ENCODE measurements at regions not wholly inside any gene's neighbourhood (a gene's known extent, or its start where the extent isn't known, plus 50 kb on each side); places are given as distances from the start of the nearest gene placed in this dataset.
"Not testable (repeated sequence)": the region's sequence is repeated elsewhere in the genome, so short reads cannot be mapped to it uniquely, and the experiment has no call there.

GRCh38 chr7:81187753-81188152, 268.9 kb upstream of the SEMA3C start:
- no peak for DNase-seq

DNA sequence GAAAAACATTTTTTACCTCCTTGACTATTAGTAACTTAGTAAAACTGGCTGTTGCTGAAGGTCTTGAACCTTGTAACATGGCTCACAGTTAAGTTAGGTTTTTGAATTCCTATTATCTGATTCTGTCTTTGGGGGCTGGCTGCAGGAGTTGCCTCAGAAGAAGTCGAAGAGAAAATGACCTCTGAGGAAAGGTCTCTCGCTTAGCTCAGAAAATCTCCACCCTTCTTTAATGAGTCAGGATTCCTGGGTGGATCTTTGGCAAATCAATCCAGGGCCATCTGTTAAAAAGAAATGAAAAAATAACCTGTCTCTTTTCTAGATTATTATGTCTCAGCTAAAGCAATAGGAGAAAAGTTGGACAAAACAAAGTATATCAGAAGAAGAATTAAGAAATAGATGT, 267.8 kb upstream of the SEMA3C start:
- DNase-seq = no peak

DNA sequence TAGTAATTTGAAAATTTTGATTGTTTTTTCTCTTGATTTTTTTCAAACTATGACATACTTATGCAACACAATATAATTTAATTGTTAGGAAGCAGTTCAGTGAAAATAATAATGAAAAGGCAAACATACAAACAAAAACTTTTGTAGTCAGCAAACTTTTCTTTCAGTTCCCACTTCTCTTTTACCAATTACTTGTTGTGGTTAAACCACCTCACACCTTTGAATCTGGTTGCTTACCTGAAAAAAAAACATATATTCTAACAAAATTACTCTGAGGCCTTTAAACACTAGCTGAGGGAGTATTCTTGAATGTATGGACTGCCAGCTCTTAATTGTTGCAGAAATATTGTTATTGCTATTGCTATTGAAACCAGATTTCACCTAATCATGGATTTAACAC, 266.2 kb upstream of the SEMA3C start:
- DNase-seq = no peak

DNA sequence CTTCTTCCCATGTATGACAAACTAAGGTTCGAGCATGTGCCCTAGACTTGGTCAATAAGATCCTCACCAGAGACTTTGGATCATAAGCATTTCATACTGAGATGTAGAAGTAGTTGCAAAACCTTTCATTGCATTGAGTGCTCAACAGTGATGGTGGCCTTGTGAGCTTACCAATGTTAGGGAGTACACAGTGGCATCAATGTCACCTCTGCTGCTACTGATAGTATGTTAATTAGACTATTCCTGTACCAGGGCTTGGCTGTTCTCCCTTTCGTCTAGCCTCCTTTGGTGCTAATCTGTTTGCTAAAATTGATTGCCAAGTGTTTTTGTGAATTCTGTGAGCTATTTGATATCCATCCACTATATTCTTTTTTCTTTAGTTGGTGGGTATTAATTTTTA, 264.5 kb upstream of the SEMA3C start:
- DNase-seq = no peak

- not testable (repeated sequence) for DNase-seq
These were observed 263.2 kb upstream of the SEMA3C start for GRCh38 chr7:81182056-81182455.

DNA sequence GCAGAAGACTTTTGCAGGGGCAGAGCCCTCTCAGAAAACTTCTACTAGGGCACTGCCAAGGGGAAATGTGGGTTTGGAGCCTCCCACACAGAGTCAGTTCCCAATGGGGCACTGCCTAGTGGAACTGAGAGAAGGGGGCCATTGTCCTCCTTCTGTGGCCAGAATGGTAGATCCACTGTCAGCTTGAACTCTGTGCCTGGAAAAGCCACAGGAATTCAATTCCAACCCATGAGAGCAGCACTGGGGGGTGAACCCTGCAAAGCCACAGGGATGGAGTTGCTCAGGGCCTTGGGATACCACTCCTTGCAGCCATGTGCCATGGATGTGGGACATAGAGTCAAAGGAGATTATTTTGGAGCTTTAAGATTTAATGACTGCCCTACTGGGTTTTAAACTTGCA, 262.2 kb upstream of the SEMA3C start:
- DNase-seq = no peak

DNA sequence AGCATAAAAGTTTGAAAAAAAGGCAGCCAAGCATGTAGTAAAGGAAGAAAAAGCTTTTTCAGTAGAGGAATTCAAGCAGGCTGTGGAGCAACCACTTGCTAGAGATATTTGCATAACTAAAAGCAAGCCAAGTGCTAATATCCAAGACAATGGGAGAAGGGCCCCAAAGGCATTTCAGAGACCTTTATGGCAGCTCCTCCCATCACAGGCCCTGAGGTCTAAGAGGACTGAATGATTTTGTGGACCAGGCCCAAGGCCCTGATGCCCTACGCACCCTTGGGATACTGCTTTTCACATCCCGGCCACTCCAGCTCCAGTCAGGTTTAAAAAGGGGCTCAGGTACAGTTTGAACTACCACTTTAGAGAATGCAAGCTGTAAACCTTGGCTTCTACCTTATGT, 261.7 kb upstream of the SEMA3C start:
- no peak for DNase-seq

- peak in 1 of 56 donors; percentile 0 for DNase-seq
These were observed 256.6 kb upstream of the SEMA3C start for GRCh38 chr7:81175275-81175940.

- DNase-seq = no peak
These were observed 255.0 kb upstream of the SEMA3C start for GRCh38 chr7:81173766-81174281.

GRCh38 chr7:81170291-81170690, 251.4 kb upstream of the SEMA3C start:
- no peak for DNase-seq

GRCh38 chr7:81167934-81168333, 249.1 kb upstream of the SEMA3C start:
- DNase-seq = no peak

- no peak for DNase-seq
These were observed 246.2 kb upstream of the SEMA3C start for GRCh38 chr7:81165070-81165469.

- DNase-seq = no peak
These were observed 244.1 kb upstream of the SEMA3C start for GRCh38 chr7:81162771-81163525.

DNA sequence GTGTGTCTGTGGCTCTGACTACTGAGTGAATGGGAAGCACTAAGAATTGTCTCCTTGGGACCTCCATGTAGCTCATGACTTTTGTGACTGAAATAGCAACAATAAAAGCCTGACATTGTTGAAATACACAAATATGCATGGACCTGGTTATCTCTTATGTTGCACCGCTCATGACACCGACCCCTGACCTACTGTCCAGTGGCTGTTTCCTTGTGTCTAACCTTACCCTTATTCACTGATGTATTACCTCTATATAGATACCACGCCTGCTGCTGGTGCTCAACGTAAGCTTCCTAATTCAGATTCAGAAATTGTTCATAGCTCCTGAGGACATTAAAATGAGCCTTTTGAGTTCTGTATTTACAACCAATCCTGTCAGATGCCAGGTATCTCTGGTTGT, 243.4 kb upstream of the SEMA3C start:
- no peak for DNase-seq

DNA sequence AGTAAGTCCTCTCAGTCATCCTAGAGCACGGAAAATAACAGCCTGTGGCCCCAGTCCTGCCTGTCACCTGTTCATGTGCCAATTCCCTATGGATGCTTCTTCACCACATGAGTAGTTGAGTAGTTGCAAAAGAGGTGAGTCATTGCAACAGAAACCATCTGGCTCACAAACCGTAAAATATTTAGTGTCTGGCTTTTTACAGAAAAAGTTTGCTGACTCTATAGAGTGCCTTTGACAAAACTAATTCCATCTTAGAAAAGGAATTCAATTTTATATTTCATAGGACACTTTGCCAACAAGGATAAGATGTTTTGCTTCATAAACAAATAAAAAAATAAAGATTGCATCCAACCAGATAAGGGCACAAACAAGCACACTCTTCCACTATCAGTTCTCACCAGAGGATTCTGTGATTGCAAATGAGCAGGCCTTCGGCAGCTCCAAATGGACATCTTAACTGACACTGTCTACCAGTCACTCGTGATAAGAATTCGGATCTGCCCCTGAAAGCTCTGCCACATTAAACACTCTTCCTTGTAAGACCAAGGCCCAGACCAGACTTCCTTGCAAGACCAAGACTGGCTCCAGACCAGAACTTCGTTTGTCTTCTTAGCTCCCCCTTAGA, 242.7 kb upstream of the SEMA3C start:
- DNase-seq = no peak

- no peak for DNase-seq
These were observed 240.6 kb upstream of the SEMA3C start for GRCh38 chr7:81159402-81159801.

DNA sequence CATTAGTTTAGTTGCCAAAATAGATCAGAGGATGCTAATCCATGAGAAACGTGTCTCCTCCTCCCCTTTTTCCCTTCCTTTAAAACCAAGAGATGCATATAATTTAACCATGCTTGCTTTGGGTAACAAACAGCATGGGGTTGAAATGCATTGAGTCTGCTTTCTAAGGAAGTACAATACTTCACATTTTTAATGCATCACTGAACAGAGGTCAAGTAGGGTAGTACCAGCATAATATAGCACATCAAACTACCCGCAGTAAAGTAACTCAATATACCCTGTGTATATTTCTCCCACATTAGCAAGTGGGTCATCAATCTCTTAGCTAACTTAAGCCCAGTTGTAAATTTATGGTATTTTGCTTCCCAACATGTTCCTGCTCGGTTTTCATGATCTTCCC, 239.3 kb upstream of the SEMA3C start:
- no peak for DNase-seq

DNA sequence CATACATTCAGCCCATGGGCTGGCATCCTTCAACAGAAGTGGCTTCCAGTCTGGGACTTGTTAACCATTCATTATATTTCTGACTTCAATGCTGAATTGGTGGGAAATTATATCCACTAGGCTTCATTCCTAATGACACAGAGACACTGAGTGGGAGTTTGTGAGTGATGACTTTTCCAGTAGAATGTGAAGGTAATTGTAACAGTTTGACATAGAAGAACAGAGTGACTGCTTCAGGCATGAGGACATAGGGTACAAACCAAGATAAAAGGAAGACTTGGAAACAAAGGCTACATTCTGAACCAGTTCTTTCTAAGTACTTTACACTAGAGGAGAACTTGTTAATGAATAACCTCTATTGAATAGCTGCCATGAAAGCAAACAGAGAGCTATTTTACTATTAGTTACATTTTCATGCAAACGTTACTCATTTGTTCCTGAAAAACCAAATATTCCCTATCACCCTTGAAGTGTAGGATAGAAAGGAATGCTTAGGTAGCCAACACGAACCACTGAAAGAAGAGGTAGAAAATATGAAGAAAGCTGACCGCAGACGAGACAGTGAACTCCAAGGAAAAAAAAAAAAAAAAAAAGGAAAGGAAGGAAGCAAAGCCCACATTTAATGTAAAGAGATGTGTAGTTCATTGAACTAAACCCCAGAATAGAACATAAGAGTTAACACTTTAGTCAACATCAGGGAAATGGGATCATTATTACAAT, 237.0 kb upstream of the SEMA3C start:
- no peak for DNase-seq

- DNase-seq = no peak
These were observed 235.7 kb upstream of the SEMA3C start for GRCh38 chr7:81154565-81154964.

DNA sequence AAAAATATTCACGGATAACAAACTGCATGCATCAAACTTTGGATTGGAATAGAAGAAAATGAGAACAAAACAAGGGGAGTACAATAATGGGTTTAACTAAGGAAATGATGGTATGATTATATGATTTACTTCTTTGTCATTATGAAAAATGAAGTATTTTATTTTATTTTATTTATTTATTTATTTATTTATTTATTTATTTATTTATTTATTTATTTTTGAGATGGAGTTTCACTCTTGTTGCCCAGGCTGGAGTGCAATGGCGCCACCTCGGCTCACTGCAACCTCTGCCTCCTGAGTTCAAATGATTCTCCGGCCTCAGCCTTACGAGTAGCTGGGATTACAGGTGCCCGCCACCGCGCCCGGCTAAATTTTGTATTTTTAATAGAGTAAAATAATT, 234.1 kb upstream of the SEMA3C start:
- not testable (repeated sequence) for DNase-seq

DNA sequence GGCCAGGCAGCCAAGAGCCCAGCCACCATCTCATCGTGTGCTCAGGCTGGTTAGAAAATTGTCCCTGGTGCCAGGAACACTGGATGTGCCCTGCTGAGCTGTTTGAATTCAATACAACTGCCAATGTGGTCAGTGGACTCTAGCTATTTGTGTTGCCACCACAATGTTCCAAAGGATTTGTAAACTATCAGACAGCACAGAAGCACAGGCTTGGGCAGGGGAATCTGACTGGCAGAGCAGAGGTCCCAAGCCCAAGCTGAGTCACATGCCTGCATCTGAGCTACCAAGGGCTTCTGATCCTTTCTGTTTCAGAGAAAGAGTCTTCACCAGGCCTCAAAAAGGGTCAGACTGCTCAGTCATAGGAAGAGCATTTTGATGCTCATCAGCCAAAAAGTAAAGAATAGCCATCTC, 232.1 kb upstream of the SEMA3C start:
- DNase-seq = peak in 22 of 56 donors; percentile 3 to 53 (median 20)

GRCh38 chr7:81143856-81144255, 225.0 kb upstream of the SEMA3C start:
- DNase-seq = no peak

All from nucleus accumbens (tissue), 56 donors.